GM18861 (cell line): ENCODE measurements at regions not wholly inside any gene's neighbourhood (a gene's known extent, or its start where the extent isn't known, plus 50 kb on each side); places are given as distances from the start of the nearest gene placed in this dataset.
"Not testable (repeated sequence)": the region's sequence is repeated elsewhere in the genome, so short reads cannot be mapped to it uniquely, and the experiment has no call there.

Source experiments
- ATAC-seq: cut with Tn5 transposase; IDR thresholded peaks from one replicate; pipeline ENCODE4 v1.9.1; 2021; ENCODE audit not compliant: unreplicated experiment

DNA sequence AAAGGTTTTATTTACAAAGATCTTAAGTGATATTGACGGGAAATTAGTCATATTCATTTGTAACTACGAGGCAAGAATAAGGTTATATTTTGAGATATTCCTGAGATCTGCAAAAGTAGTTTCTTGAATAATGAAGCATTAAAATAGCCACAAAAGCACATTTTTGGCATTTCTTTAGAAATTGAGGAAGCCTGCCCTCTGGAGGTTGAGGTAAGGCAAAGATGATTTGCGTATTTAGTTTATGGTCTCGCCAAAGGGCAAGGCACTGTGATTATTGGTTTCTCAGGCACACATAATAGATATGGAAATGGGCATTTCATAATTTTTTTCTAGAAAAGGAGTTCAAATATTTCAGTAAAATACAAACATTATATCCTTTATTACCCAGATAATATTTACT lies 143.7 kb upstream of the RPRM start:
- ATAC-seq, result no peak

DNA sequence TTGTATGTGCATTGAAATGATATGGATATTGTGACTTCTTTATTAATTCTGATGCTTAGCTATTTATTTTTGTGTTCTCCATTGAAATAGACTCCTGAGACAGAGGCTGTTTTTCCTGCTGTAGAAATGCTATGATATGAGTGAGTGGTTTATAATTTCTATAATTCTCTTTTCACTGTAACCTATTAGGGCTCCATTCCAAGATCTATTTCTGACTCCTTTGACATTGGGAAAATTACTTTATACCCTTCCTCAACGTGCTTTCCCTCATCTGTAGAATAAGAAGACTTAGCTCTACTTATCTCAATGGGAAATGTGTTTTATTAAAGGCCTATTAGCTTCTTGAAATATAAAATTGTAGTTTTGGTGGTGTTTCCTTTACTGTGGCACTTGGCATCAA lies 144.5 kb upstream of the RPRM start:
- no peak for ATAC-seq

DNA sequence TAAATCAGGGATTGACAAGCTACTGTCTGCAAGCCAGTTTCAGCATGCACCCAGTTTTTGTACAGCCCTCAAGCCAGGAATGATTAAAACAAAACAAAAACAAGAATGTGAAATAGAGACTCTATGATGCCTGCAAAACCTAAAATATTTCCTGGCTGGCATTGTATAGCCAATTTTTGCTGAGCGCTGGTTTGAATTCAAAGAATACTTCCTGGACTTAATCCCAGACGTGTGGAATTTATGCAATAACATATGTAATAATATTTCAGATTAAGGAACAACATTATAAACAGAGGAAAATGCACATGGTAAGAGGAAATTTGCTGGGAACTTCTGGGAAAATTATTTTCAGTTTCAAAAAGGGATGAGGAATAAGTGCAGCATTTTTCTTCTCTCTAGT lies 148.1 kb upstream of the RPRM start:
- ATAC-seq, result no peak

DNA sequence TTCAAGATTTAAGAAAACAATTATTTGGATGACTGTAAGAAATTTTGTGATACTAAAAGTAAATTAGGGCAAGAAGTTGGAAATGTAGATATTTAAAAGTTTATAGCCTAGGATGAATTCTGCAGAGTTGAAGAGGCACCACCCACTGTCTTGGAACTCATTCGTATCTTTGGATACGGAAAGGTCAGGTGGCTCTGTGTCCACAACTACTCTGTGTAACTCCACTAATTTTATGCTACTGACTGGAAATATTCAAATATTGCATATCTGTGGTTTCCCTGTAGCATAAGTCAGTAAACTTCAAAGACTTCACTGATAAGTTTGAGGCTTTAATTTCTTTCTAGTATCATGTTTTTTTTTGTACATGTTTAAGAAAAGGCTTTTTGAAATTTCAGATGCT lies 156.9 kb upstream of the RPRM start:
- no peak for ATAC-seq

DNA sequence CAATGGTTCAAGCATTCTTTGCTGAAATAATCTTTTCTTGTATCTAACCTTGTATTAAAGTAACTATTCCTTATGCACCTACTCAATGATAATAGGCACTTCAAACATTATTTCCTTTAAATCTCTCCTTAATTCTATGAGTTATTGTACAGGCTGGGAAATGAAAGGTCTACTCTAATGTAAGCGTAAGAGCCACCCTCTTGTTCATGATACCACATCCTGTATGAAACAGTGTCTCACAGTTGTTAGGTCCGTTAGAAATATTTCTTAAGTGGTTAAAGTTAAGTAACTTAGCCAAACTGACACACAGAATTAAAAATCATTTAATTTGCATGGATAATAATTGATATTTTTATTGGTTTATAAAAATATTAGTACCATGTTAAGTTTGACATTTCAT lies 162.5 kb upstream of the RPRM start:
- ATAC-seq, result no peak

DNA sequence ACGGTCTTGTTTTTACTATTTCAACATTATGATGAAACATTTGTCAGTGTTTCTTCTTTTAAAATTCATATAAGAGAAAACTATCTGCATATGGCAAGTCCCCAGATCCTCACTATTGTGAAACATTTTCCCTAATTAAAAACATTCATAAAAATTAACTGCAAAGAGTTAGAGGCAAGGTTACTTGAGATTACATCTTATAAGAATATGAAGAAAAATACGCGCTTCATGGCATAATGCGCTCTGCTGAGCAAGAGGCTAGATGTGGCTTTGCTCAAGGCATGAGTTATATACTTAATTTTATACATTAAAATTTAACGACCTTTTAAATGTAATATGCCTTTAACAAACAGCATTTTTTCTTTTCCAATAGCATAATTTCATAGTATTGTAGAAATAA lies 166.4 kb upstream of the RPRM start:
- ATAC-seq, result no peak

DNA sequence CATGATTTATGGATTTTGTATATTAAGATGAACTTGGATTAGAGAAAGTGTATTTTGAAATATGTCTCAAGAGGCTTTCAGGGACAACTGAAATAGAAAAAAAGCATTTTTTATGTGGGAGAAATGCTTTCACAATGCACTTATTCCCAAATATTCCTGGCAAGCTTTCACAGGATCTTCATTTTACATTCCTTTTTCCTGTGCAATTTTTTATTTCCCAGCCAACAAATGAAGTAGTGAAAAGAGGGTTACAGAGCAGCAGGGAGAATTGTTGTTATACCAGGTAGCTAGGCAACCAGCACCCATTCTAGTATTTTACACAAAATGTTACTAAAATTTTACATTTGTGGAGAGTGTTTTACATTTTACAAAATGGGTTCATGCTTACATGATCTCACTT lies 167.0 kb upstream of the RPRM start:
- ATAC-seq, result no peak

DNA sequence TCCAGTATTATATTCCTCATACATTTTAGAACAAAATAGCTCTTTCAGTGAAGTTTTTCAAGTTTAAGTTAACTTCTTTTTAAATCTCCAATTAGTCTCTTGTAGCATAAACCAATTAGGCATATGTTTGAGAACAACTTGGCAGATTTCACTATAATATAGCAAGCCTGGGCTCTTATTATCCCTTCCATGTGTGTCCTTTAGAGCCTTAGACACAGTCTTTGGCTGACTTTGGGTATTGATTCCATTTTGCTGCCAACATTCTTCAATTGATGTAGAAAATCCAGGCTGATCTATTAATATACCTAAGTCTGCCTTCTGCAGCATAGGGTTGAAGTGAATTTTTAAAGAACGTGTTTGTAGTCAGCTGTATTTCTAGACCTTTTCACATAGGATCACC lies 179.1 kb upstream of the RPRM start:
- ATAC-seq, result no peak

DNA sequence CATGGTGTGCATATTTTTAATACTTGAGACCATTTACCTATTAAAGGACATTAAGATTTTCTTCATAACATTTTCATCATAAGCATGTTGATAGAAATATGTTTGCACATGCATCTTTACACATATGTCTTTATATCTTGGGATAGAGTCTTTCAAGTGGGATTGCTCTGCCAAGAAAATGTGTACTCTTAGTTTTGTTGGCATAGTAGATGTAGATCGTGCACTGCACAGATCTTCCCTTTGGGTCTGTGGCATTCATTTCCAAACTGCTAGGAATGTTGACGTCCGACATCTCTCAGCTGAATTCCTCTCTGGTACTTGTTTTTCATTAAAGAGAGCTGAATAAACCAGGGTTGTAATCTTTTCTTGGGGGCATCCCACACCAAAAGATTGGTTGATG lies 183.2 kb upstream of the RPRM start:
- no peak for ATAC-seq

DNA sequence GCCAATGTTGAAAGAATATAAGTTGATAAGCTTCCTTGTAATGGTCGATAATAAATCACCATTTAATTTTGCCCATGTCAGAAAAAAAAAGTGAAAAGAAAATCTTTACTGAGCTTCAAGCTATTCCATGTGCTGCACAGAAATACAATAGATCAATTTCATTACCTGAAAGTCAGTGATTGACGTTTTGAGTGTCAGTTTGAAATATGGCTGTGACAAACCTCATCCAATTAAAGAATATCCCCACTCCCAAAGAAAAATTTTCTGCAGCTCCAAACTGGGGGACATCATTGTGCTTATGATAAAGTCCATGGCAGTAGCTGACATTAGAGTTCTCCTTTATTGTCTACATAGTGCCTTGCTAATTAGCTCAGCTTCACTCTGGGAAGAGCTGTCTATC lies 184.8 kb upstream of the RPRM start:
- ATAC-seq, result no peak

DNA sequence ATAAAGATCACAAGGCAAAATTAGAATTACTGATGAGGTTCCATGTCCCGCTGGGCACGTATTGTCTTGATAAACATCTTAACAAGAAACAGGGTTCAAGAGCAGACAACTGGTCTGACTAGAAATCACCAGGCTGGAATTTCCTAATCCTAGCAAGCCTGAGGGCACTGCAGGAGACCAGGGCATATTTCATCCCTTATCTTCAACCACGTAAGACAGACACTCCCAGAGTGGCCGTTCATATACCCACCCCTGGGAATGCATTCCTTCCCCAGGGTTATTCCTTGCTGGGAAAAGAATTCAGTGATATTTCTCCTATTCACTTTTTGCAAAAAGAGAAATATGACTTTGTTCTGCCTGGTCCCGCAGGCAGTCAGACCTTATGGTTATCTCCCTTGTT lies 185.4 kb upstream of the RPRM start:
- ATAC-seq, result not testable (repeated sequence)

DNA sequence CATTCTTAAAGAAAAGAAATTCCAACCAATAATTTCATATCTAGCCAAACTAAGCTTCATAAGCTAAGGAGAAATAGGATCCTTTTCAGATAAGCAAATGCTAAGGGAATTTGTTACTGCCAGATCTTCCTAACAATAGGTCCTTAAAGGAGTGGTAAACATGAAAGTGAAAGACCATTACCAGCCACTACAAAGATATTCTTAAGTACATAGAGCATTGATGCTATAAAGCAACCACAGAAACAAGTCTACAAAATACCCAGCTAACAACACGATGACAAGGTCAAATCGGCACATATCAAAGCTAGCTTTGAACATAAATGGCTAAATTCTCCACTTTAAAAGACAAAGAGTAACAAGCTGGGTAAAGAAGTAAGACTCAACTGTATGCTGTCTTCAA lies 188.9 kb upstream of the RPRM start:
- ATAC-seq, result no peak

DNA sequence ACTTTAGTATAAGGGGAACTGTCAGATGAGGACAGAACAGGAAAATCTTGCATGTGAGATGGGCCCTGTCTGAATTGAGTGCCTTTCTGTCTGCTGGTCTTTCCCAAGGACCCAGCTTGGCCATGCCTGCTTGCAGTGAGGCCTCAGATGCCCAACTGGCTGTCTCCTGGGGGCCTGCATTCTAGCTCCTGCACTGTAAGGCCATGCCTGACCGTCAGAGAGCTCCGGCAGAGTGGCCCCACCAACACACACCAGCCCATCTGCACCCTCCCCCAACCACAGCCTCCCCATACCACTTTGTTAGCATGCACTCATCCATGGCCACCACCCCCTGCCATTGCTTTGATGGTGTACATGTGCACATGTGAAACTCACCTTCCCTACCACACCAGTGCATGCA lies 190.4 kb upstream of the RPRM start:
- ATAC-seq, result no peak

DNA sequence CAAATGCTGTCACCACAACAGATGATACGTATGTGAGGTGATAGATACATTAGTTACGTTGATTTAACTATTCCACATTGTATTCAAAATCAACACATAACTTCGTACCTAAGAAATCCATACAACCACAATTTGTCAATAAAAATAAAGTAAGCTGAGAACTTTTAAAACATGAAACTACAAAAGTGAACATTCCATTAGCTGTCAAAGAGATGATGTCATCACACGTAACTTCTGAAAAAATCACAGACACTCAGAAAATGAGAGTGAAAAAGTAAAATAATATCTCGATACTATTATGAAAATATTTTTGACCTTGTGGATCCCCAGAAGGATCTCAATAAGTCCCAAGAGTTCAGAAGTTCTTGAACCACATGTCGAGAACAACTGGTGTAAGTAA lies 161.6 kb upstream of the GALNT13 start:
- no peak for ATAC-seq

DNA sequence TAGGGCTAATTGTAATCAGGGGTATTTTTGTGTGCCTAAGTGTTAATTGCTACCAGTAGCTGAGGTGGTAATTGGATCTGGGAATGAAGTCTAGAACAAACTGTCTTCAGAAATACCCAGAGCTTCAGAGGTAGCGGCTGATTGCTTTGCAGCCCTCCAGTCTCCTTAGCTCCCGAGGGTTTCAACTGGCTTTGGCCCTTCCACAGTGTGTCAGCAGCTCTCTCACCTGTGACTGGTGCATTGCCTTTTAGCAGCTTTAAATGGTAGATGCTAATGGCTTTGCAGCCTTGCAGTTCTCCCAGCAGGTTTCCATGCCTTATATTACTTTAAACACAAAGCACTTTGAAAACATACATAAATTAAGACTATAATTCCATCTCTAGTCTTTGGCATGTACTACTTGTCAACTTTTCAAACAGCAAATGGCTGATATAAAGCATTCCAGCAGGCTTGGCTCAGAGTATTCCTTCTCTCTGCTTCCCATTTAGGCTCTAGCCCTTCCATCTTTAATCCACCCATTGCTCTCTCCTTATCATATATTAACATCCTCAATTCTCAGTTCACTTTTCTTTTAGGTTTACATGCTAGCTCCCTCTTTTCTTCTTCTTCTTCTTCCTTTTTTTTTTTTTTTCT lies 156.4 kb upstream of the GALNT13 start:
- ATAC-seq, result no peak

DNA sequence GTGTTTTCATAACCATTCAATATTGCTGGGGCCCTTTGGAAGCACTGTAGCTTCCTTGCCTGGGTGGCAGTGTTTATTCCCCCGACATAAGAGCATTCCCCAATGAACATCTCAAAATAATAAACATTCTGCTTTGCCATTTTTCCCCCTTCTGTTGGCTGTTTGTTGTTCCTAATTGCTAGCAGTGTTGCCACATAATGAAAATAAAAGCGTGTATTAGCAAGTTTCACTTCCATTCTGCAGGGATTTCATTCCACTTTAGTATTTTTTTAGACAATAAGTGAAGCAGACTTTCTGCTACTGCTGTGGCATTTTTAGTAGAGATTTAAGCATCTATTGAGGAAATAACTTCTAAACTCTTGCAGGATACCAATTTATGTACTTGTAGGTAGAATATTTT lies 154.7 kb upstream of the GALNT13 start:
- ATAC-seq, result no peak

DNA sequence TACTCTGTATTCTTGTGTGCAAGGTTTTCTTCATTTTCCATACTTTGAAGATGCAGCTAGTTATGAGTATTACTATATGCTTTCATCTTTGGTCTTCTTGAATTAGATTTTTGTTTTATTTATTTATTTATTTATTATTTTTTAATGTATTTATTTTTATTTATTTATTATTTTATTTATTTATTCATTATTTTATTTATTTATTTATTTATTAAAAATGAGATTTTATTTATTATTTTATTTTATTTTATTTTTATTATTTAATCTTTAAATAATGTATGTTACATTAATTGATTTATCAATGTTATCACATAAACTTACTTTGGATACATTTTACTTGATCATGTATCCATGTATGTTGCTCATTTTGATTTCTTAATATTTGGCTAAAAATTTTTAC lies 132.3 kb upstream of the GALNT13 start:
- no peak for ATAC-seq

DNA sequence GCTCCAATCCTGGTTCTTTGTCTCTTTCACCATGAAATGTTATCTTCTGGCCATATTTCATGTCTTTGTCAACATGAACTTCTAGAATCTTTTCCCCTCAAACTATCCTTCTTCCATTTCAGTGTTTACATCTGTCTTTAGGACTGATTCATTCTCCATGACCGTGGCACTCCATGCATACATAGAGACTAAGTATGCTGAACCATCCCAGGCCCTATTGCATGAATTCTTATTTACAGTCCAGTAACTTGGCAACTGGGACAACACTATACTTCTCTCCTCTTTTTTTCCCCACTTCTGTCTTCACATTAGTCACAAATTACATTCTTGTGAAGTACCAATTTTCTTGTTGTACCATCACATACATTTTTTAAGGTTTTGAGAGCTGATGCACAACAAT lies 109.8 kb upstream of the GALNT13 start:
- ATAC-seq, result no peak

DNA sequence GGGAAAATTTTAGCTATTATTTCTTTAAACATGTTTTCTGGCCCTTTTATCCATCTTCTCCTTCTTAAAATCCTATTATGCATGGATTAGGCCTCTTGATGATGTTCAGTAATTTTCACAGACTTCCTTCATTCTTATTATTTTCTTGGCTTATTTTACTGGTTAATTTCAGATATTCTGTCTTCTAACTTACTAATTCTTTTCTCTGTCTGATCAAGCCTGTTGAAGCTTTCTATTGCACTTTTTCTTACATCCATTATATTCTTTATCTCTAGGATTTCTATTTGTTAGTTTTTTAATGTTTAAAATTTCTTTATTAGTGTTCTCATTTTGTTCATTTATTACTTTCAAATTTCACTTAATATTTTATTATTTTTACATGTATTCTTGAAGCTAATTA lies 105.3 kb upstream of the GALNT13 start:
- ATAC-seq, result no peak

DNA sequence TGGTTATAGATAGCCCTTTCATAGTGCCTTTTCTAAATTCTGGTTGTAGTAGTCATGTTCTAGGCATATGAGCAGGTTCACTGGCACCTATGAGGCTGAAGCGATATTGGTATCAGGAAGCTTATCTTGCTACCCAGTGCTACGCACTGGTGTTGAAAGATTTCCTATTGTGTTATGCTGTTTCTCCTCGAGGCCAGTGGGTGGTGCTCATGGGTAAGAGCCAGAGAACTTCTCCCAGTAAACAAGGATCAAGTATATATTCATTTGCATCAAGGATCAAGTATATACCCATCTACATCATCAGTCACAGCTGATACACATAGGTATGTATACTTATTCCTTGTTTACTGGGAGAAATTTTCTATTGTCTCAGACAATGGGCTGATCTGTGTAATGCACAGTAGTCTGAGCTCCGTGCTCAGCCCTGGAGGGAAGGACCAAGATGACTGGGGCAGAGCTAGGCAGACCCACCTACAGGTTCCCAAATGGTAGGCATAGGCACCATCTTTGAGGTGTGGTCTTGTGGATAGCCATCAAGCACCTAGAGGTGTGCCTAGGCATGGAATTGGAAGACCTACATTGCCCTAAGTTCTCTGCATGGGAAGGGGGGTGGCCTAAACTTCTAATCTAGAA lies 101.2 kb upstream of the GALNT13 start:
- ATAC-seq, result no peak

DNA sequence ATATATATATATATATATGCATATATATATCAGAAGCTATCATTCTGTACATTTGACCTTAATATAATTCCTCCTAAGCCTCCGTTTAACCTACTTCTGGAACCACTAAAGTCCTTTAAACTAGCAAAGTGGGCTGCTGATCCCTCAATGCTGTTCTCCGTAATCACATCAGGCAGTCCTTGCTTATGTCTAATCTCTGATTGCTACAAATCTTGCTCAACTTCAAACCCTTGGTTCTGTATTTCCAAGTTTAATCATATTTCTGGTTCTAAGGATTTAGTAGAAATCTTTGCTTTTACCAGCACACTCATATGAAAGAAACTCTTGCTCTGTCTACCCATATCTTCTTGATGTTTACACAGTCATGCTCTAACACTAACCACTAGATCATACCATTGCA lies 91.5 kb upstream of the GALNT13 start:
- ATAC-seq, result no peak

DNA sequence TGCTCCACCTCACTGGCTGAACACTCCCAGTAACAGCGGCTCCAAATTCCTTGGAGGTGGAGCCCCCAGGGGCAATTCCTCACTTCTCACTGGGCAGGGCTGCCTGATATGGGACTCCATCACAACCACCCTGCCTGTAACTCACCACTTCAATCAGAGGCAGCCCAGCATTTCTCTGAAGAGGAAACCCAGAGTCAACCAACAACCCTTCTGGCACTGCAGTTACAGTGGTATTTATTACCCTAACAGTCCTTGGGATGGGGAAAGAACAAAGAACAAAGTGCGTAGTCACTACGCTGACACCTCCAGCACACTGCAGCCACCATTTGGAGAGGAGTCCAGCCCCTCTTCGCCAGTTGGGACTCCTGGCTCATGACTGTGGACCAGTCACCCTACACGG lies 85.7 kb upstream of the GALNT13 start:
- no peak for ATAC-seq

DNA sequence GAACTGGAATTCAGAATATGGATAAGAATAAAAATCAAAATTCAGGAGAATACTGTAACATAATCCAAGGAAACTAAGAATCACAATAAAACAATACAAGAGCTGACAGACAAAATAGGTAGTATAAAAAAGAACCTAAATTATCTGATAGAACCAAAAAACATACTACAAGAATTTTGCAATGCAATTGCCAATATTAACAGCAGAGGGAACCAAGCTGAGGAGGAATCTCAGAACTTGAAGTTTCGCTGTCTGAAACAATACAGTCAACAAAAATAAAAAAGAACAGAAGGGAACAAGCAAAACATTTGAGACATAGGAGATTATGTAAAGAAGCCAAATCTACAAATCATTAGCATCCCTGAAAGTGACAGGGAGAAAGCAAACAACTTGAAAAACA lies 84.1 kb upstream of the GALNT13 start:
- ATAC-seq, result no peak
